ENCODE measurements at regions not wholly inside any gene's neighbourhood (a gene's known extent, or its start where the extent isn't known, plus 50 kb on each side); places are given as distances from the start of the nearest gene placed in this dataset.

DNA sequence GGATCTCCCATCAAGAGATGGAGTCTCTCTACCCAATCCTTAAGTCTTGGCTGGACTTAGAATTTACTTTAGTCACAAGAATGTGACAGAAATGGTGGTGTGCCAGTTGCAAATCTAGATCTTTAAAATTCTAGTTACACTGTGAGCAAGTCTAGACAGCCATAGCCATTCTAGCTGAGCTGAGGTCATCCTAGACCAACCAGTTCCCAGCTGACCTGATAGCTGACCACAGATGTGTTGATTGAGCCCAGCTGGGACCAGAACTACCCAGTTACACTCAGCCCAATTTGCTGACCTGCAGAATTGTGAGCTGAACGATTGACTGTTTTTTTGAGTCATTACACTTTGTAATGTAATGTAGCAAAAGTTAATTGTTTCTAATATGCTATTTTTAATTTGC lies 251.8 kb downstream of the ADGRL2 start:
- Histone ChIP-seq H3K9me2 (replicated peaks; ENCODE audit: control insufficient read depth, low read length) (no peaks in the 10 kb centered on the region), H3K36me3 (ENCODE audit: control insufficient read depth, low read length) (no peaks in the 10 kb centered on the region), H3K27ac (ENCODE audit: low read depth, low read length) (no peak overlapping the region), H3F3A (ENCODE audit: control insufficient read depth, insufficient read depth) (no peaks in the 10 kb centered on the region), H3K27me3 (ENCODE audit: control insufficient read depth, low read length) (no peaks in the 10 kb centered on the region), H3K4me3 (ENCODE audit: low read length) (no peak overlapping the region), H3K4me1 (ENCODE audit: control insufficient read depth, low read length) (no peaks in the 10 kb centered on the region), H4K20me1 (ENCODE audit: control insufficient read depth, insufficient read depth, low read depth, low read length) (no peaks in the 10 kb centered on the region), H3K79me2 (ENCODE audit: control insufficient read depth, low read length) (no peaks in the 10 kb centered on the region), H3K4me2 (ENCODE audit: low read length) (no peak overlapping the region), H3K9me3 (ENCODE audit: control insufficient read depth, insufficient read depth, low read length) (no peaks in the 10 kb centered on the region)
- no peak for TF ChIP-seq EZH2phosphoT487 (IDR thresholded peaks at IDR 0.05; ENCODE audit: borderline replicate concordance, low read length)
- TF ChIP-seq, protein P1, sequence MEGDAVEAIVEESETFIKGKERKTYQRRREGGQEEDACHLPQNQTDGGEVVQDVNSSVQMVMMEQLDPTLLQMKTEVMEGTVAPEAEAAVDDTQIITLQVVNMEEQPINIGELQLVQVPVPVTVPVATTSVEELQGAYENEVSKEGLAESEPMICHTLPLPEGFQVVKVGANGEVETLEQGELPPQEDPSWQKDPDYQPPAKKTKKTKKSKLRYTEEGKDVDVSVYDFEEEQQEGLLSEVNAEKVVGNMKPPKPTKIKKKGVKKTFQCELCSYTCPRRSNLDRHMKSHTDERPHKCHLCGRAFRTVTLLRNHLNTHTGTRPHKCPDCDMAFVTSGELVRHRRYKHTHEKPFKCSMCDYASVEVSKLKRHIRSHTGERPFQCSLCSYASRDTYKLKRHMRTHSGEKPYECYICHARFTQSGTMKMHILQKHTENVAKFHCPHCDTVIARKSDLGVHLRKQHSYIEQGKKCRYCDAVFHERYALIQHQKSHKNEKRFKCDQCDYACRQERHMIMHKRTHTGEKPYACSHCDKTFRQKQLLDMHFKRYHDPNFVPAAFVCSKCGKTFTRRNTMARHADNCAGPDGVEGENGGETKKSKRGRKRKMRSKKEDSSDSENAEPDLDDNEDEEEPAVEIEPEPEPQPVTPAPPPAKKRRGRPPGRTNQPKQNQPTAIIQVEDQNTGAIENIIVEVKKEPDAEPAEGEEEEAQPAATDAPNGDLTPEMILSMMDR (IDR thresholded peaks at IDR 0.05; ENCODE audit: low read depth, low read length, poor library complexity, severe bottlenecking): no peak

DNA sequence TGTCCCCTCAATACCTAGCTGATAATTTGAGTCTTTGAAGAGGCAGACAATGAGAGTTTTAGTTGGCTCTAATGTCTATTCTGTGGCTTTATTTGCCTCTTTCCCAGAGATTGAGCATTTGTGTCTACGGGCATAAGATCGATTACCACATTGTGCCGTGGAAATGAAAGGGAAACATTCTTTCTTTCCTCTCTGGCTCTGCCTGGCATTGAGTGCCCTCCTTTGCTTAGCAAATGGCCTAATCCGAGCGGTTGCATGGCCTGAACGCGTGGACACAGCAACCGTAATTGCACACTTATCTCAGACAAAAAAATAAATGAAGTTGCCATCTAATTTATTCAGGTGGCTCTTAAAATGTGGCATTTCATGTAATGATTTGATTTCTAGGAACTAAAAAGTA lies 247.9 kb downstream of the ADGRL2 start:
- Histone ChIP-seq H3K79me2 (ENCODE audit: control insufficient read depth, low read length) (no peaks in the 10 kb centered on the region), H3K27ac (ENCODE audit: low read depth, low read length) (no peak overlapping the region), H3K27me3 (ENCODE audit: control insufficient read depth, low read length) (no peaks in the 10 kb centered on the region), H3K4me3 (ENCODE audit: low read length) (no peak overlapping the region), H3K4me2 (ENCODE audit: low read length) (no peak overlapping the region), H3F3A (ENCODE audit: control insufficient read depth, insufficient read depth) (no peaks in the 10 kb centered on the region), H4K20me1 (ENCODE audit: control insufficient read depth, insufficient read depth, low read depth, low read length) (no peaks in the 10 kb centered on the region), H3K9me2 (replicated peaks; ENCODE audit: control insufficient read depth, low read length) (no peaks in the 10 kb centered on the region), H3K4me1 (ENCODE audit: control insufficient read depth, low read length) (no peaks in the 10 kb centered on the region), H3K36me3 (ENCODE audit: control insufficient read depth, low read length) (no peaks in the 10 kb centered on the region), H3K9me3 (ENCODE audit: control insufficient read depth, insufficient read depth, low read length) (no peaks in the 10 kb centered on the region)
- TF ChIP-seq EZH2phosphoT487 (IDR thresholded peaks at IDR 0.05; ENCODE audit: borderline replicate concordance, low read length): no peak
- TF ChIP-seq, protein P1 (IDR thresholded peaks at IDR 0.05; ENCODE audit: low read depth, low read length, poor library complexity, severe bottlenecking): no peak

DNA sequence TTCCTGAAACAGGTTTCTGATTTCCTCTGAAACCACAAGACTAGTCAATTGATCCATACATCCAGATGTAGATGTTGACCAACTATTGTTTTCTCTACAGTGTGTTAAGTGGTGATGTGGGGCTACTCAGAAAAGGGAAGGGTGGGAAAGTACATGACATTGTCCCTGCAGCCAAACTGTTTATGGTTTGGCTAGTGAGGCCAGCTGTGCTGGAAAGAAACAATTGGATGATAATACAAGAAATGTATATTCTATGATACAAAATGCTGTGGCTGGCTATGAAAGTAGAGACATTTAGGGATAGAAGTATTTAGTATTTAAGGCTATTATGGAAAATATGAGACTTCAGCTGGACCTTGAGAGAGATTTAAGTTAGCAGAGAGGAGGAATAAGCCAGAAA lies 244.5 kb downstream of the ADGRL2 start:
- no peaks in the 10 kb centered on the region for H3F3A ChIP-seq (ENCODE audit: control insufficient read depth, insufficient read depth)
- no peaks in the 10 kb centered on the region for H3K9me2 ChIP-seq (replicated peaks; ENCODE audit: control insufficient read depth, low read length)
- H4K20me1 ChIP-seq (ENCODE audit: control insufficient read depth, insufficient read depth, low read depth, low read length): no peaks in the 10 kb centered on the region
- no peak for TF ChIP-seq EZH2phosphoT487 (IDR thresholded peaks at IDR 0.05; ENCODE audit: borderline replicate concordance, low read length)
- TF ChIP-seq, protein P1 (IDR thresholded peaks at IDR 0.05; ENCODE audit: low read depth, low read length, poor library complexity, severe bottlenecking): no peak
- no peak overlapping the region for H3K4me2 ChIP-seq (ENCODE audit: low read length)
- no peaks in the 10 kb centered on the region for H3K79me2 ChIP-seq (ENCODE audit: control insufficient read depth, low read length)
- no peak overlapping the region for H3K27ac ChIP-seq (ENCODE audit: low read depth, low read length)
- H3K4me3 ChIP-seq (ENCODE audit: low read length): no peak overlapping the region
- H3K36me3 ChIP-seq (ENCODE audit: control insufficient read depth, low read length): no peaks in the 10 kb centered on the region
- no peaks in the 10 kb centered on the region for H3K27me3 ChIP-seq (ENCODE audit: control insufficient read depth, low read length)
- no peaks in the 10 kb centered on the region for H3K4me1 ChIP-seq (ENCODE audit: control insufficient read depth, low read length)
- H3K9me3 ChIP-seq (ENCODE audit: control insufficient read depth, insufficient read depth, low read length): no peaks in the 10 kb centered on the region

DNA sequence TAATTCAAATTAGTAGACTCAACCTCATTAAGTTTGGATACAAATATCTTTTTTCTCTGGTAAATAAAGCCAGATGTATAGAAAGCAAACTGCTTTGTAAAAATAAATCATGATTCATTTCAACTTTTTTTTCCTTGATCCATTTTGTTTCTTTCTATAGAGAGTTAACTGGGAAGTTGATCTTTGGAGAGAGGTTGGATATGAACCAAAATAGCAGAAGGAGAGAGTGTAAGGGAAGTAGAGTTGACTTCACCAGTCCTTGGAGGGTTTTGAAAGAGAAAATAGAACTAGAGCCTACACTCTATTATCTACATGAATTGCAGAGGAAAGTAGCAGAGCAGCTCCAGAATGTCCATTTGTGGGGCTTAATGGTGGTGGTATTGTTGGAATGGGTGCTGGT lies 243.8 kb downstream of the ADGRL2 start:
- Histone ChIP-seq H3K79me2 (ENCODE audit: control insufficient read depth, low read length) (no peaks in the 10 kb centered on the region), H3K27ac (ENCODE audit: low read depth, low read length) (no peak overlapping the region), H3K9me2 (replicated peaks; ENCODE audit: control insufficient read depth, low read length) (no peaks in the 10 kb centered on the region), H3K4me1 (ENCODE audit: control insufficient read depth, low read length) (no peaks in the 10 kb centered on the region), H3K27me3 (ENCODE audit: control insufficient read depth, low read length) (no peaks in the 10 kb centered on the region), H3K36me3 (ENCODE audit: control insufficient read depth, low read length) (no peaks in the 10 kb centered on the region), H3F3A (ENCODE audit: control insufficient read depth, insufficient read depth) (no peaks in the 10 kb centered on the region), H4K20me1 (ENCODE audit: control insufficient read depth, insufficient read depth, low read depth, low read length) (no peaks in the 10 kb centered on the region), H3K9me3 (ENCODE audit: control insufficient read depth, insufficient read depth, low read length) (no peaks in the 10 kb centered on the region), H3K4me3 (ENCODE audit: low read length) (no peak overlapping the region), H3K4me2 (ENCODE audit: low read length) (no peak overlapping the region)
- TF ChIP-seq EZH2phosphoT487 (IDR thresholded peaks at IDR 0.05; ENCODE audit: borderline replicate concordance, low read length): no peak
- TF ChIP-seq, protein P1 (IDR thresholded peaks at IDR 0.05; ENCODE audit: low read depth, low read length, poor library complexity, severe bottlenecking): no peak
